ENCODE measurements at regions not wholly inside any gene's neighbourhood (a gene's known extent, or its start where the extent isn't known, plus 50 kb on each side); places are given as distances from the start of the nearest gene placed in this dataset.
"Not testable (repeated sequence)": the region's sequence is repeated elsewhere in the genome, so short reads cannot be mapped to it uniquely, and the experiment has no call there.

DNA sequence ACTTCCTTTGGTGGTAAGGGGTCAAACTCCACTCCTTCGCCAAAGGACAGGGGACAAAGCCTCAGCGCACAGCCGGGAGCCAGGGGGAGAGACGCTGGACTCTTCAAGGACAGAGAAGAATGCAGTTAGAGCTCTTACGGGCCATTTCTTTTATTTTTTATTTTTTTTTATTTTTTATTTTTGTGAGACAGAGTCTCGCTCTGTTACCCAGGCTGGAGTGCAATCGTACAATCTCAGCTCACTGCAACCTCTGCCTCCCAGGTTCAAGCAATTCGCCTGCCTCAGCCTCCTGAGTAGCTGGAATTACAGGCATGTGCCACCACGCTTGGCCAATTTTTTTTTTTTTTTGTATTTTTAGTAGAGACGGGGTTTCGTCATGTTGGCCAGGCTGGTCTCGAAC is 93.2 kb upstream of the RPH3AL start, which contains the start of gene RFLNB:
TSS of gene RFLNB (minus strand) at position 101 of the 400 bp plus-strand sequence.
- peaks cover 17% of the 10 kb centered on the region for H3K36me3 ChIP-seq (ENCODE audit: insufficient read depth, low read length)
- H3K27me3 ChIP-seq (ENCODE audit: control insufficient read depth, insufficient read depth, low read length); H3K4me3 ChIP-seq (ENCODE audit: low read length); H3K4me2 ChIP-seq (ENCODE audit: low read length); H3K4me1 ChIP-seq (ENCODE audit: control insufficient read depth, insufficient read depth, low read length); H3K9ac ChIP-seq (ENCODE audit: low read depth, low read length); H3K9me3 ChIP-seq (replicated peaks; ENCODE audit: low read length): not testable (repeated sequence)

DNA sequence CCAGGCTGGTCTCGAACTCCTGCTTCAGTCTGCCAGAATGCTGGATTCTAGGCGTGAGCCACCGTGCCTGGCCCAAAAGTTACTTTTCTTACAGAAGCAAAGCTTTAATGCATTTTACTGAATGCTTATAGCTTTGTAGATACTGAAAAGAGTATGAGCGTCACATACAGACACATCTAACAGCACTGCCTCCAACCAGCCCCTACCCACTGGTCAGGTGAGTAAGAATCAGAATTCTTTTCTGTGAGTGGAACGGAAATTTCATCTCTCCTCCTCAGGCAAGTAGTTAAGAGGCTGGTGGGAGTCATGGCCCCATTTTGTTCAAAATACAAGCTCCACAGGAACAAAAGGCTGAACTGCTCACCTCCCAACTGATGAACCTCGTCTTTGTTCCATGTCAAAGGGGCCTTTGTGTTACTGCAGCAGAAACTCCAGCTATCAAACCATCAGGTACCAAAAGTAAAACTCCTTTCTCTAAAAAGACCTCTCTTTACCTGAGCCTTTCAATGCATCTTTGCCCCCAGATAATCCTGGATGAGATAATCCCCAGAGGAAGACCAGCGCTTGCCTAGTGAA is 92.4 kb upstream of the RPH3AL start:
- Histone ChIP-seq H3K36me3 (ENCODE audit: insufficient read depth, low read length) (peaks cover 17% of the 10 kb centered on the region), H3K4me3 (ENCODE audit: low read length) (no peak overlapping the region), H3K9me3 (replicated peaks; ENCODE audit: low read length) (no peaks in the 10 kb centered on the region), H3K9ac (ENCODE audit: low read depth, low read length) (no peak overlapping the region), H3K4me2 (ENCODE audit: low read length) (no peak overlapping the region), H3K4me1 (ENCODE audit: control insufficient read depth, insufficient read depth, low read length) (no peaks in the 10 kb centered on the region), H3K27me3 (ENCODE audit: control insufficient read depth, insufficient read depth, low read length) (no peaks in the 10 kb centered on the region)

DNA sequence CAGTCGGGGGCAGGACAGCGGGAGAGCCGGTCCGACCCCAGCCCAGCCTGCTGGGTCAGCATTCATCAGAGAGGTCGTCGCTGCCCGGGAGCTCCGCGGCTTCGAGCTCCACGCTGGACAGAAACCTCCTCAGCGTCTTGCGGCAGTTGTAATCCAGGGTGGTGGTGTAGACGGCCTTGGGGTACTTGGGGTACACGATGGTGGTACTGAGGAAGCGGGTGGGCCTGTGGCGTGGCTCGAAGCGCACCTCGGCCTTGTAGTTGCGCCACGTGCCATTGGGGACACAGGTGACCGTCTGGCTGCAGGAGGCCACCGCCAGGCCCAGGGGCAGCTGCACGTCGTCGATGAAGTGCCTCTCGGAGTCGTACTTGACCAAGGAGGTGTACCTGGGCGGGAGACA is 90.5 kb upstream of the RPH3AL start:
- H3K4me3 ChIP-seq (ENCODE audit: low read length): no peak overlapping the region
- H3K27me3 ChIP-seq (ENCODE audit: control insufficient read depth, insufficient read depth, low read length): no peaks in the 10 kb centered on the region
- H3K9ac ChIP-seq (ENCODE audit: low read depth, low read length): no peak overlapping the region
- no peaks in the 10 kb centered on the region for H3K9me3 ChIP-seq (replicated peaks; ENCODE audit: low read length)
- H3K36me3 ChIP-seq (ENCODE audit: insufficient read depth, low read length): peaks cover 17% of the 10 kb centered on the region
- no peaks in the 10 kb centered on the region for H3K4me1 ChIP-seq (ENCODE audit: control insufficient read depth, insufficient read depth, low read length)
- H3K4me2 ChIP-seq (ENCODE audit: low read length): no peak overlapping the region

DNA sequence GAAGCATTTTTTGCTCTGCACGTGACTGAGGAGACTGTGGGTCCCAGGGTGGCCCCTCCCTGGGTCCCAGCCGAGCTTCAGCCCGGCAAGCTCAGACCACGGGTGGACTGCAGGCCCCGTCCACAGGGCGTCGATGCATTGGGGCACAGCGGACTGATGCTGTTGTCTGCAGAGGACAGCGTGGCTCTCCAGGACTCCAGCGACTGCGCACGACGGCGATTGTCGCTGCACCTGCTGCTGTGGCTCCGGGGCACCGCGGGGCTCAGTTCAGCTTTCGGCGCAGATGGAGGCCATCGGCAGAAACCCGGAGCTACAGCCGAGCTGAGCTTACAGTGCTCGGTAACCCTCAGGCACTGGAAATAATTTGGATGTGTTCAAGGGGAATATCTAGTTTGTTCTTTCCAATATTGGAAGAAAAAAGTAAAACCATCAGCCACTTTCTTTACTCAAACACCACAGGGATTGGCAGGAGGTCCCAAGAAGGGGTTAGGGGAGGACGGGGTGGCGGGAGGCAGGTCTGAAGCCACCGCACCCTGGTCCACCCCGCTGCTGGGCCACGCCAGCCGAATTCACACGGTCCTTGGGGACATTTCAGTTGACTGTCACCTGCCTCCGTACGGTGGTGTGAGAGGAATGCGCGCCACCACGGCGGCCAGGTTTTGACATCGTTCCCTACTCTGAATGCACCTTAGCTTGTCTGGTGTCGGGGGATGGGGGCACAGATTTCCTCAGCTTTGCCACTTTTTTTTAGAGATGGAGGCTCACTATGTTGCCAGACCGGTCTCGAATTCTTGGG is 88.7 kb upstream of the RPH3AL start:
- H3K9me3 ChIP-seq (replicated peaks; ENCODE audit: low read length): no peaks in the 10 kb centered on the region
- H3K36me3 ChIP-seq (ENCODE audit: insufficient read depth, low read length): peaks cover 17% of the 10 kb centered on the region

DNA sequence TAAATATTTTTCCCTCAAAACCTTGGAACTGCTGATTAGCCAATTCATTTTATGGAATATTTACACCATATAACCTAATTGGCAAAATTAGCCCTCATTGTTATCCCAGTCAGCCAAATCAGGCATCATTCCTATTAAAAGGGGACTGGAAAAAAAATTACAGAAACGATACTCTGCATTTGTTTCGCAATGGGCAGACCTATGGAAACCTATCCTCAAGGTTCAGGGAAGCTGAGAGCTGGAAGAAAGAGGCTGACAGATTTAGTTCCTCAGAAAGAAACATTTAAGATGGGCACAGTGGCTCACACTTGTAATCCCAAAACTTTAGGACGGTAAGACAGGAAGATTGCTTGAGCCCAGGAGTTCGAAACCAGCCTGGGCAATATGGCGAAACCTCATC is 85.6 kb upstream of the RPH3AL start:
- Histone ChIP-seq H3K4me1 (ENCODE audit: control insufficient read depth, insufficient read depth, low read length) (no peaks in the 10 kb centered on the region), H3K9ac (ENCODE audit: low read depth, low read length) (no peak overlapping the region), H3K9me3 (replicated peaks; ENCODE audit: low read length) (no peaks in the 10 kb centered on the region), H3K4me3 (ENCODE audit: low read length) (no peak overlapping the region), H3K4me2 (ENCODE audit: low read length) (no peak overlapping the region), H3K27me3 (ENCODE audit: control insufficient read depth, insufficient read depth, low read length) (no peaks in the 10 kb centered on the region), H3K36me3 (ENCODE audit: insufficient read depth, low read length) (peaks cover 7% of the 10 kb centered on the region)

More for the DNA sequence above, 88.7 kb upstream of the RPH3AL start:
- Histone ChIP-seq H3K27me3 (ENCODE audit: control insufficient read depth, insufficient read depth, low read length) (no peaks in the 10 kb centered on the region), H3K4me1 (ENCODE audit: control insufficient read depth, insufficient read depth, low read length) (no peaks in the 10 kb centered on the region), H3K4me2 (ENCODE audit: low read length) (no peak overlapping the region), H3K4me3 (ENCODE audit: low read length) (no peak overlapping the region), H3K9ac (ENCODE audit: low read depth, low read length) (no peak overlapping the region)

DNA sequence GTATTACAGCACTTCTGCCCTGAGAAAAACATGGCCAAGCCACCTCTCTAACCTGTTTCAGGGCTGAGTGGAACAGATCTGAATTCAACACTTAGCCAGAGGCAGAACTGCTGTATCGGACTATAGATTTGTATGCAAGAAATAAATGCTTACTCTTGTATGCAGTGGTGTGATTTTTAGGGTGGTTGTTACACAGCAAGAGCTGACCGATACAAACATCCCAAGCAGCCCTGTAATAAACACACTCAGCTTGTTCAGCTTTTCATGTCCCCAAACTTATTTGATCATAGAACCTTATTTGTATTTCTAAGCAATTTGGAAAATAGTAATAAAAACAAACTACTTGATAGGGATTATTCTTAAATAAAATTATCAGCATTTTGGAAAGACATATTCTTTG is 84.9 kb upstream of the RPH3AL start:
- peaks cover under 1% of the 10 kb centered on the region for H3K36me3 ChIP-seq (ENCODE audit: insufficient read depth, low read length)
- no peak overlapping the region for H3K4me3 ChIP-seq (ENCODE audit: low read length)
- H3K9ac ChIP-seq (ENCODE audit: low read depth, low read length): no peak overlapping the region
- no peak overlapping the region for H3K4me2 ChIP-seq (ENCODE audit: low read length)
- H3K4me1 ChIP-seq (ENCODE audit: control insufficient read depth, insufficient read depth, low read length): no peaks in the 10 kb centered on the region
- no peaks in the 10 kb centered on the region for H3K27me3 ChIP-seq (ENCODE audit: control insufficient read depth, insufficient read depth, low read length)
- no peaks in the 10 kb centered on the region for H3K9me3 ChIP-seq (replicated peaks; ENCODE audit: low read length)

DNA sequence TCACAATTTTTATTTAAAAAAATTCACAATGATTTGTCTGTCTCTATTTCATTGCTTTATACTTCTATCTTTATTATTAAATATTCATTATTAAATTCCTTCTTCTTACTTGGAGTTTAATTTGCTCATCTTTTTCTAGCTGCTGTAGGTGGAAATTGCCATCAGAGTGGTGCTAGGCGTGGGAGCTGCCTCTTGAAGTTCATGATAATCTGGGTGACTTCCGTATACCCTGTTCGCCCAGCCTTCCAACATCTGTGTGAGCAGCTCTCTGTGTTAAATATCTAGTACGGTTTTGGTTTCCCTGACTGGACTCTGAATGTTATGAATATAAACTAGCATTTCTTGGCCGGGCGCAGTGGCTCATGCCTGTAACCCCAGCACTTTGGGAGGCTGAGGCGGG is 84.0 kb upstream of the RPH3AL start:
- Histone ChIP-seq H3K4me2 (ENCODE audit: low read length) (no peak overlapping the region), H3K36me3 (ENCODE audit: insufficient read depth, low read length) (no peaks in the 10 kb centered on the region), H3K4me3 (ENCODE audit: low read length) (no peak overlapping the region), H3K4me1 (ENCODE audit: control insufficient read depth, insufficient read depth, low read length) (no peaks in the 10 kb centered on the region), H3K9ac (ENCODE audit: low read depth, low read length) (no peak overlapping the region), H3K27me3 (ENCODE audit: control insufficient read depth, insufficient read depth, low read length) (no peaks in the 10 kb centered on the region), H3K9me3 (replicated peaks; ENCODE audit: low read length) (no peaks in the 10 kb centered on the region)

DNA sequence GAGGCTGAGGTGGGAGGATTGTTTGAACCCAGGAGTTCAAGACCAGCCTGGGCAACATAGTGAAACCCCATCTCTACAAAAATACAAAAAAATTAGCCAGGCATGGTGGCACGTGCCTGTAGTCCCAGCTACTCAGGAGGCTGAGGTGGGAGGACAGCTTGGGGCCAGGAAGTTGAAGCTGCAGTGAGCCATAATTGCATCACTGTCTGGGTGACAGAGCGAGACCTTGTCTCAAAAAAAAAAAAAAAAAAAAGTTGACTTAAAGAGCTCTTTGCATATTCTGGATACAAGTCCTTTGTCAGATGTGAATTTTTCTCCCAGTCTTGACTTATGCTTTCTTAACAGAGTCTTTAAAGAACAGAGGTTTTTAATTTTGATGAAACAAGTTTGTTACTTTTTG is 79.9 kb upstream of the RPH3AL start:
- H3K4me1 ChIP-seq (ENCODE audit: control insufficient read depth, insufficient read depth, low read length); H3K36me3 ChIP-seq (ENCODE audit: insufficient read depth, low read length); H3K27me3 ChIP-seq (ENCODE audit: control insufficient read depth, insufficient read depth, low read length); H3K9ac ChIP-seq (ENCODE audit: low read depth, low read length); H3K4me3 ChIP-seq (ENCODE audit: low read length); H3K4me2 ChIP-seq (ENCODE audit: low read length); H3K9me3 ChIP-seq (replicated peaks; ENCODE audit: low read length): not testable (repeated sequence)

DNA sequence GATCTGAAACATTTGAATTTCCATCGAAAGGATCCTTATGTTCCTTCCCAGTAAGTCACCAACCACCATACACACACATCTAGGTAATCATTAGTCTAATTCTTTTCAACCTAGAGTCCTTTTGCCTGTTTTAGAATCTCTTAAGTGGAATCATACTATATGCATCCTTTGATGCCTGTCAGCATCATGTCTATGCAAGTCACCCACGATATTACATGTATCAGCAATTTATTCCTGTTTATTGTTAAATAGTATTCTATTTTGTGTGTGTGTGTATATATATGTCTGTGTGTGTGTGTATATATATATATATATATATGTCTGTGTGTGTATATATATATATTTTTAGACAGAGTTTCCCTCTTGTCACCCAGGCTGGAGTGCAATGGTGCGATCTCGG is 78.9 kb upstream of the RPH3AL start:
- no peak overlapping the region for H3K4me2 ChIP-seq (ENCODE audit: low read length)
- no peak overlapping the region for H3K4me3 ChIP-seq (ENCODE audit: low read length)
- no peaks in the 10 kb centered on the region for H3K4me1 ChIP-seq (ENCODE audit: control insufficient read depth, insufficient read depth, low read length)
- H3K9me3 ChIP-seq (replicated peaks; ENCODE audit: low read length): no peaks in the 10 kb centered on the region
- H3K27me3 ChIP-seq (ENCODE audit: control insufficient read depth, insufficient read depth, low read length): no peaks in the 10 kb centered on the region
- no peaks in the 10 kb centered on the region for H3K36me3 ChIP-seq (ENCODE audit: insufficient read depth, low read length)
- no peak overlapping the region for H3K9ac ChIP-seq (ENCODE audit: low read depth, low read length)

DNA sequence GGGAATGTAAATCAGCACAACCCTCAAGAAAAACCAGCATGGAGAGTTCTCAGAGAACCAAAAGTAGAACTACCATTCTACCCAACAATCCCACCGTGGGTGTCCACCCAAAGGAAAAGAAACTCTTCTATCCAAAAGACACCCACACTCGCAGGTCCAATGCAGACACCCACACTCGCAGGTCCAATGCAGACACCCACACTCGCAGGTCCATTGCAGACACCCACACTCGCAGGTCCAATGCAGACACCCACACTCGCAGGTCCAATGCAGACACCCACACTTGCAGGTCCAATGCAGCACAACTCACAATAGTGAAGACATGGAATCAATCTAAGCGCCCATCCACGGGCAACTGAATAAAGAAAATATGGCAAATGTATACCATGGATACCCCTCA is 77.0 kb upstream of the RPH3AL start:
- Histone ChIP-seq H3K9ac (ENCODE audit: low read depth, low read length) (no peak overlapping the region), H3K27me3 (ENCODE audit: control insufficient read depth, insufficient read depth, low read length) (no peaks in the 10 kb centered on the region), H3K4me3 (ENCODE audit: low read length) (no peak overlapping the region), H3K9me3 (replicated peaks; ENCODE audit: low read length) (no peaks in the 10 kb centered on the region), H3K36me3 (ENCODE audit: insufficient read depth, low read length) (no peaks in the 10 kb centered on the region), H3K4me2 (ENCODE audit: low read length) (no peak overlapping the region), H3K4me1 (ENCODE audit: control insufficient read depth, insufficient read depth, low read length) (no peaks in the 10 kb centered on the region)

DNA sequence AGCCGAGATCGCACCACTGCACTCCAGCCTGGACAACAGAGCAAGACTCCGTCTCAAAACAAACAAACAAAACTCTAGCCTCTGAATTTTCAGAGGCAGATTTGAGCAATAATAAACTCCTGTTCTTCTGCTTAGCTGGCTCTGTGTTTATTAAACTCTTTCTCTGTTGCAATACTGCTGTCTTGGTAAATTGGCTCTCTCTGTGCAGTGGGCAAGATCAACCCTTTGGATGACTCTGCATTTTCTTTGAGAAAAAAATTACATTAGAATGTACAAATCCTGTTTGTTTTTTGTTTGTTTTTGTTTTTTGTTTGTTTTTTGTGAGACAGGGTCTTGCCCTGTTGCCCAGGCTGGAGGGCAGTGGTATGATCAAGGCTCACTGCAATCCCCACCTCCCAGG is 75.8 kb upstream of the RPH3AL start:
- no peaks in the 10 kb centered on the region for H3K36me3 ChIP-seq (ENCODE audit: insufficient read depth, low read length)
- no peaks in the 10 kb centered on the region for H3K27me3 ChIP-seq (ENCODE audit: control insufficient read depth, insufficient read depth, low read length)
- H3K9me3 ChIP-seq (replicated peaks; ENCODE audit: low read length): no peaks in the 10 kb centered on the region
- no peak overlapping the region for H3K4me3 ChIP-seq (ENCODE audit: low read length)
- no peak overlapping the region for H3K4me2 ChIP-seq (ENCODE audit: low read length)
- no peak overlapping the region for H3K9ac ChIP-seq (ENCODE audit: low read depth, low read length)
- H3K4me1 ChIP-seq (ENCODE audit: control insufficient read depth, insufficient read depth, low read length): no peaks in the 10 kb centered on the region

DNA sequence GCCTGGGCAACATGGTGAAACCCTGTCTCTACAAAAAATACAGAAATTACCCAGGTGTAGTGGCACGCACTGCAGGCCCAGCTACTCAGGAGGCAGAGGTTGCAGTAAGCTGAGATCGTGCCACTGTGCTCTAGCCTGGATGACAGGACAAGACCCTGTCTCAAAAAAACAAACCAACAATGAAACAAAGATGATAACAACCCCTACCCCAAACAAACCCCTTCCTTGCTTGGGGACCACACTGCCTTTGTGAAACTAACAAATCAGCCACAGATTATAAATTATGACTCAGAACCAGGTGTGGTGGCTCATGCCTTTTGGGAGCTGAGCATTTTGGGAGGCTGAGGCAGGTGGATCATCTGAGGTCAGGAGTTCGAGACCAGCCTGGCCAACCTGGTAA is 75.3 kb upstream of the RPH3AL start:
- Histone ChIP-seq H3K27me3 (ENCODE audit: control insufficient read depth, insufficient read depth, low read length) (no peaks in the 10 kb centered on the region), H3K9me3 (replicated peaks; ENCODE audit: low read length) (no peaks in the 10 kb centered on the region), H3K4me3 (ENCODE audit: low read length) (no peak overlapping the region), H3K36me3 (ENCODE audit: insufficient read depth, low read length) (no peaks in the 10 kb centered on the region), H3K4me2 (ENCODE audit: low read length) (no peak overlapping the region), H3K9ac (ENCODE audit: low read depth, low read length) (no peak overlapping the region), H3K4me1 (ENCODE audit: control insufficient read depth, insufficient read depth, low read length) (no peaks in the 10 kb centered on the region)
